Neutrophil (primary cell): ENCODE measurements at regions not wholly inside any gene's neighbourhood (a gene's known extent, or its start where the extent isn't known, plus 50 kb on each side); places are given as distances from the start of the nearest gene placed in this dataset.

Experiments used
- H3K27ac ChIP-seq: fragments of 200-600 bp; sonication (generic); 2 replicates; pipeline ENCODE4 v1.5.1; 2016; ENCODE audit warnings: mild to moderate bottlenecking, moderate library complexity
- H3K27me3 ChIP-seq: fragments of 200-600 bp; sonication (generic); 2 replicates; pipeline ENCODE4 v1.6.0; 2016; ENCODE audit warnings: mild to moderate bottlenecking
- H3K36me3 ChIP-seq: fragments of 200-600 bp; sonication (generic); 2 replicates; pipeline ENCODE4 v1.5.1; 2017
- H3K4me1 ChIP-seq, 2 experiments: fragments of 200-600 bp in 1 of 2; sonication (generic) in 1 of 2; 1 replicate in 1 of 2; 2 replicates in 1 of 2; pipeline versions ENCODE4 v1.5.1 to v1.6.1; 2013 to 2016; ENCODE audit warnings: low read depth in 1 of 2, low read length in 1 of 2, mild to moderate bottlenecking in 1 of 2, moderate library complexity in 1 of 2; ENCODE audit not compliant: control insufficient read depth in 1 of 2, insufficient read depth in 1 of 2
- H3K4me3 ChIP-seq, 2 experiments: fragments of 200-600 bp in 1 of 2; sonication (generic) in 1 of 2; 1 replicate in 1 of 2; 2 replicates in 1 of 2; pipeline ENCODE4 v1.5.1; 2013 to 2016; ENCODE audit warnings: low read depth in 1 of 2, low read length in 1 of 2, mild to moderate bottlenecking in 1 of 2, moderate library complexity in 1 of 2
- H3K9me3 ChIP-seq: fragments of 200-600 bp; sonication (generic); 2 replicates; pipeline ENCODE4 v1.5.1; 2016
- CTCF ChIP-seq: fragments of 200-600 bp; sonication (generic); IDR thresholded peaks from 2 replicates; pipeline ENCODE4 v1.5.1; 2016; ENCODE audit warnings: antibody characterized with exemption

DNA sequence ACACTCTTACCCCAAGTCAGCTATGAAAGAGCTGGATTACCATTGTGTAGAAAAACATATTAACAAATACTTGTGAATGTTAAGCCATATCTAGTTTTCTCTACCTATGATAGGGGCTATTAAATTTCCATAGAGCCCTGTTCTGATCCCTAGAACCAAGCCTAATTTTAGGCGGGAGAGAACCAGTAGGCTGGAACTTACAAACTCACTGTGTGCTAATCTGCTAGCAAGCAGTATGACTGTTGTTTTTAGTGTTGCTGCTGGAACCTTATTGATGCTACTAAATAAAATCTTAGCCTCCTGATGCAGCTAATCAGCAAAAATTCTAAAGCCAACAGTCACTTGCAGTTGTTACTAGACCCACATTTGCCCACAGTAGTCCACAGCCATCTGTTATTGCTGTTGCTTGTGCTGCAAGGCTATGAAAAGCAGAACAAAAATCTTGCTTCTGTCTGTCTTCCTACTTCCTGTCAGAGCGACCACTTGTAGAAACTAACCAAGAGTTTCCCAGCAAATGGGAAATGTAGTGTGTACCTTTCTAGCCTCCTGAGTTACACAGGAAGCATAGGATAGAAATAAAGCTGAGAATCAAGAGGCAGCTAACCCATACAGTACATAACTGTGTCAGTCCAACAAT, 368.4 kb downstream of the ARL4A start:
- H3K27me3 ChIP-seq = no peaks in the 10 kb centered on the region
- no peaks in the 10 kb centered on the region for H3K36me3 ChIP-seq
- no peak for TF ChIP-seq CTCF
- peaks cover 0 to 12% of the 10 kb centered on the region in 2 experiments for H3K4me1 ChIP-seq
- no peak overlapping the region for H3K4me3 ChIP-seq
- H3K27ac ChIP-seq = peak overlapping the region; percentile 37
- H3K9me3 ChIP-seq = no peaks in the 10 kb centered on the region

GRCh38 chr7:13057462-13058200, 370.2 kb downstream of the ARL4A start:
- H3K36me3 ChIP-seq = no peaks in the 10 kb centered on the region
- no peaks in the 10 kb centered on the region for H3K27me3 ChIP-seq
- H3K27ac ChIP-seq = peak overlapping the region; percentile 67
- H3K4me3 ChIP-seq = peak overlapping the region in 1 of 2 experiments; percentile 23
- no peaks in the 10 kb centered on the region for H3K9me3 ChIP-seq
- TF ChIP-seq CTCF = no peak
- peaks cover 0 to 12% of the 10 kb centered on the region in 2 experiments for H3K4me1 ChIP-seq

- Histone ChIP-seq H3K4me3 (no peak overlapping the region), H3K36me3 (no peaks in the 10 kb centered on the region), H3K27me3 (no peaks in the 10 kb centered on the region), H3K9me3 (no peaks in the 10 kb centered on the region), H3K4me1 (peaks cover 0 to 12% of the 10 kb centered on the region in 2 experiments), H3K27ac (no peak overlapping the region)
- TF ChIP-seq CTCF = no peak
Observed at GRCh38 chr7:13060173-13060572, 372.7 kb downstream of the ARL4A start.

GRCh38 chr7:13061115-13061514, 373.7 kb downstream of the ARL4A start:
- no peak overlapping the region for H3K4me3 ChIP-seq

DNA sequence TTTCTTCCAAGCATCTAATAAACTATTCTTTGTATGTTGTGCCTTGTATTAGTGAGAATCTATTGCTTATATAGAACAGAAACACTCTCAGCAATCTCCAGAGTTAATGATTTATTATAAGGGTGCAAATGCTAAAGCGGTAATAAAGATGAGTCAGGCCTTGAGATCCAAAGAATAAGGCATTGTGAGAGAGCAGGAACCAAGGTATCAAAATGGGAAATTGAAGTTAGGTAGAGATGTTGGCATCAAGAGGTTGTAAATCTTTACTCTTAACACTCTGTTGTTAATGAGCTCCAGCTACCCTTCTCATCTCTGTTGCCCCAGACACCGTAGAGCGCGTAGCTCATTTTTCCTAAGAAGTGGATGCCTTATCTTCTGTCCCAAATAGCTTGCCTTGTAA, 375.2 kb downstream of the ARL4A start:
- H3K9me3 ChIP-seq = no peaks in the 10 kb centered on the region
- no peaks in the 10 kb centered on the region for H3K27me3 ChIP-seq
- TF ChIP-seq CTCF = no peak
- no peaks in the 10 kb centered on the region for H3K36me3 ChIP-seq
- H3K4me1 ChIP-seq = peaks cover 0 to under 1% of the 10 kb centered on the region in 2 experiments
- no peak overlapping the region for H3K4me3 ChIP-seq
- no peak overlapping the region for H3K27ac ChIP-seq

More at GRCh38 chr7:13061115-13061514, 373.7 kb downstream of the ARL4A start:
- Histone ChIP-seq H3K9me3 (no peaks in the 10 kb centered on the region), H3K27me3 (no peaks in the 10 kb centered on the region), H3K36me3 (no peaks in the 10 kb centered on the region), H3K4me1 (peaks cover 0 to 7% of the 10 kb centered on the region in 2 experiments), H3K27ac (no peak overlapping the region)
- TF ChIP-seq CTCF = no peak
